ENCODE measurements at regions not wholly inside any gene's neighbourhood (a gene's known extent, or its start where the extent isn't known, plus 50 kb on each side); places are given as distances from the start of the nearest gene placed in this dataset.

DNA sequence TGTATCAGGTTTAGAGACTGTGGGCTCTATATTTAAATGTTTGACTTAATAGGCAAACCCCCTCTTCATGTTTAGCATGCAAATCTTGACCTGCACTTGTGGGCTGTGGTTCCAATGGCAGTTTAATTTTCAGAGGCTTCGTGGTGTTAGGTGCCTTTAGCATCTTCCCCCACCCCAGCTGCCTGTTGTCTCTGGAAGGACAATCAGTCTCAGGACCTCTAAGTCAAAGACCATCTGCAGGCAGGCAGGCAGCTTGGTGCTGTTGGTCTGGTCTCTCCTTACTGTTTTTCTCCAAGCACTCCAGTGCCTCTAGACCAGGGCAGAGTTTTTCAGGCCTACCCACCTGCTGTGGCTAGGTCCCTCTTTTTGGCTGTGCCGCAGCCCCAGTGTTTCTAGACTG lies 990.4 kb downstream of the CDH11 start:
- no peaks in the 10 kb centered on the region for H3K27me3 ChIP-seq
- TF ChIP-seq, protein P1, sequence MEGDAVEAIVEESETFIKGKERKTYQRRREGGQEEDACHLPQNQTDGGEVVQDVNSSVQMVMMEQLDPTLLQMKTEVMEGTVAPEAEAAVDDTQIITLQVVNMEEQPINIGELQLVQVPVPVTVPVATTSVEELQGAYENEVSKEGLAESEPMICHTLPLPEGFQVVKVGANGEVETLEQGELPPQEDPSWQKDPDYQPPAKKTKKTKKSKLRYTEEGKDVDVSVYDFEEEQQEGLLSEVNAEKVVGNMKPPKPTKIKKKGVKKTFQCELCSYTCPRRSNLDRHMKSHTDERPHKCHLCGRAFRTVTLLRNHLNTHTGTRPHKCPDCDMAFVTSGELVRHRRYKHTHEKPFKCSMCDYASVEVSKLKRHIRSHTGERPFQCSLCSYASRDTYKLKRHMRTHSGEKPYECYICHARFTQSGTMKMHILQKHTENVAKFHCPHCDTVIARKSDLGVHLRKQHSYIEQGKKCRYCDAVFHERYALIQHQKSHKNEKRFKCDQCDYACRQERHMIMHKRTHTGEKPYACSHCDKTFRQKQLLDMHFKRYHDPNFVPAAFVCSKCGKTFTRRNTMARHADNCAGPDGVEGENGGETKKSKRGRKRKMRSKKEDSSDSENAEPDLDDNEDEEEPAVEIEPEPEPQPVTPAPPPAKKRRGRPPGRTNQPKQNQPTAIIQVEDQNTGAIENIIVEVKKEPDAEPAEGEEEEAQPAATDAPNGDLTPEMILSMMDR (IDR thresholded peaks at IDR 0.05) = no peak
- no peak overlapping the region for H3K4me3 ChIP-seq
- DNase-seq = no peak
- intact Hi-C loops (cut with DNase I; ENCODE audit: low total_unique reads) = no loop called here
- no peak overlapping the region for H3K27ac ChIP-seq
- H3K36me3 ChIP-seq = no peaks in the 10 kb centered on the region
- H3K4me1 ChIP-seq = no peaks in the 10 kb centered on the region
- no peaks in the 10 kb centered on the region for H3K9me3 ChIP-seq

DNA sequence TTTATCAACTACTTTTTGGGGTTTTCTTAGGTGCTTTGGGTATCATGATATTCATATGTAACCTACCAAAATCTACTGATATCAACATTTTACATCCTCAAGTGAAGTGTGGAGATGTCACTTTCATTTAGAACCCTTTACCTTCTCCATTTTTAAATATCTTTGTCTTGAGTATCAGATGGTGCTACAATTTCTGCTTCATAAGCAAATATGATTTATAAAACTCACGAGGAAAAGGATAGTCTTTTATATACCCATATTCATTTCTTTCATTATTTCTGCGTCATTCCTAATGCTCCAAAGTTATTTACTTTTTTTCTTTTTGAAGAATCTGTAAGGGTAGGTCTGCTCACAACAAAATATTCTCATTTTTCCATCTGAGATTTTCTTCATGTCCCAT lies 991.7 kb downstream of the CDH11 start:
- intact Hi-C loops (cut with DNase I; ENCODE audit: low total_unique reads) = no loop called here
- no peaks in the 10 kb centered on the region for H3K9me3 ChIP-seq
- TF ChIP-seq, protein P1 (IDR thresholded peaks at IDR 0.05) = no peak
- H3K27me3 ChIP-seq = no peaks in the 10 kb centered on the region
- no peak for DNase-seq
- H3K27ac ChIP-seq = no peak overlapping the region
- no peaks in the 10 kb centered on the region for H3K4me1 ChIP-seq
- no peaks in the 10 kb centered on the region for H3K36me3 ChIP-seq
- H3K4me3 ChIP-seq = no peak overlapping the region

DNA sequence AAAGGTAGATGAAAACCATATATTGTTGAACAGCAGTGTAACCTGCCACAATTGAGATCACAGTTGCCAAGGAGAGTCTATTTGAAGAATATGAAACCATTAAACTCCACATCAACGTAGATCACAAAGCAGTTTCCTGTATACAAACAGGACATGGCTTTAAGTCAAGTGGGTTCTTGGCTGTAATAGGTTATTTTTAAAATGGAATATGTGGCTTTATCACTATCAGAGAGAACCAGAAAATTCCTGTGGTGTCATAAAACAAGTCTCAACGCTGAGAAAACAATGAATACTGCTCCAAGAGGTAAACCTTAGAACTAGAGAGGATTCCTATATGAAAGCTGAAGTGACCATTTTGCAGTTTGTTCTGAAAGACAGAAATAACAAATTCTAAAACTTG lies 999.7 kb downstream of the CDH11 start:
- no peaks in the 10 kb centered on the region for H3K36me3 ChIP-seq
- no peaks in the 10 kb centered on the region for H3K4me1 ChIP-seq
- no peaks in the 10 kb centered on the region for H3K27me3 ChIP-seq
- DNase-seq = no peak
- H3K4me3 ChIP-seq = no peak overlapping the region
- H3K9me3 ChIP-seq = no peaks in the 10 kb centered on the region
- TF ChIP-seq, protein P1 (IDR thresholded peaks at IDR 0.05) = no peak
- no peak overlapping the region for H3K27ac ChIP-seq
- intact Hi-C loops (cut with DNase I; ENCODE audit: low total_unique reads) = no loop called here

DNA sequence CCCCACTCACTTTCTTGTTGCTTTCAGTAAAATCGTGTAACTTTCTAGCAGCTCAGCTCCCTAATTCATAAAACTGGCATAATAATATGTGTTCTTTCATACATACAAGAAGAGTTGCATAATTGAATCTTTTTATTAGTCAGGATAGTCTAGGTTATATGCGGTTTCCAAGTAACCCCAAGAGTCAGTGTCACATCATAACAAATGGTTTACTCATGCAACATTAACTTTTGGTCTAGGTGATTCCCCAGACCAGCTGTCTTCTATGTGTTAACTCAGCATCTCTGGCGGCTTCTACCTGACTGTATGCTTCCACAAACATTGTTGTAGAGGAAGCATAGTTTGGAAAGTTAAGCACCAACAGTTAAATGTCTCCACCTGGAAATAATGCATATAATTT lies 1000.4 kb downstream of the CDH11 start:
- Histone ChIP-seq H3K9me3 (no peaks in the 10 kb centered on the region), H3K4me1 (no peaks in the 10 kb centered on the region), H3K36me3 (no peaks in the 10 kb centered on the region), H3K27ac (no peak overlapping the region), H3K27me3 (no peaks in the 10 kb centered on the region), H3K4me3 (no peak overlapping the region)
- intact Hi-C loops (cut with DNase I; ENCODE audit: low total_unique reads) = no loop called here
- no peak for DNase-seq
- TF ChIP-seq, protein P1 (IDR thresholded peaks at IDR 0.05) = no peak

DNA sequence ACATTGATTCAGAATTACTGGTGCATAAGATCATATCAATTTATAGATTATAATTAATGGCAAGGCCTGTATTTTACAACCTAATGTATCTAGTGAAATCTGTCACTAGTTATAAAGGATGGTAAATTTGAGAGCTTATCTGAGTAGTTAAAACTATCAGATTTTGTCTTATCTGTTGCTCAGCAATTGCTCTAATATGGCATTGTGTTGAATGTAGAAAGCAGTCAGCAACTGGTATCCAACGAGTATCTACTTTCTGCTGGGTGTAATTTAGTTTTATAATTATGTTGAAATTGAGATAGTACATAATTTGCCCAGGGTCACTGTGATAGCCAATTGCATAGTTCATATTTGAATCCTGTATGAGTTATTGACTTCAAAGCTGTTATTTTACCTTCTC lies 1005.7 kb downstream of the CDH11 start:
- Histone ChIP-seq H3K4me3 (no peak overlapping the region), H3K27ac (no peak overlapping the region), H3K27me3 (no peaks in the 10 kb centered on the region), H3K9me3 (no peaks in the 10 kb centered on the region), H3K4me1 (no peaks in the 10 kb centered on the region), H3K36me3 (no peaks in the 10 kb centered on the region)
- TF ChIP-seq, protein P1 (IDR thresholded peaks at IDR 0.05) = no peak
- DNase-seq = no peak
- intact Hi-C loops (cut with DNase I; ENCODE audit: low total_unique reads) = no loop called here

DNA sequence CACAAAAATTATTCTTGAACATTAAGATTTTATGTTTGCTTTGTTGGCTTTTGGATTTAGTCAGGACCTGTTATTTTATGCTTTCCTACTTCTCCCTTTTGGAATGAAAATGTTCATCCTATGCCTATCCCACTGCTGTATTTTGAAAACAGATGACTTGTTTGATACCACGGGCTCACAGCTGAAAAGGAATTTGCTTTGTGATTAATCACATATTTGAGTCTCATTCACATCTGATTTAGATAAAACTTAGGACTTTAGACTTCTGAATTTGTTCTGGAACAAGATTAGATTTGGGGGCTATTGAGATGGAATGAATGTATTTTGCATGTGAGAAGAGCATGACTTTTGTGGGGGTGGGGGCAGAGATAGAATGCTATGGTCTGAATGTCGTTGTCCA lies 1012.6 kb downstream of the CDH11 start:
- TF ChIP-seq, protein P1 (IDR thresholded peaks at IDR 0.05) = no peak
- intact Hi-C loops (cut with DNase I; ENCODE audit: low total_unique reads) = no loop called here

More for the DNA sequence above, 1012.6 kb downstream of the CDH11 start:
- no peak overlapping the region for H3K4me3 ChIP-seq
- H3K36me3 ChIP-seq = no peaks in the 10 kb centered on the region
- no peaks in the 10 kb centered on the region for H3K9me3 ChIP-seq
- H3K4me1 ChIP-seq = no peaks in the 10 kb centered on the region
- H3K27ac ChIP-seq = no peak overlapping the region
- H3K27me3 ChIP-seq = no peaks in the 10 kb centered on the region
- no peak for DNase-seq

All from tibial artery (tissue), 4 donors.